ENCODE measurements at regions not wholly inside any gene's neighbourhood (a gene's known extent, or its start where the extent isn't known, plus 50 kb on each side); places are given as distances from the start of the nearest gene placed in this dataset.

GRCh38 chr4:138707746-138708677 lies 307.6 kb upstream of the NOCT start:
- no peak overlapping the region for H3K27ac ChIP-seq
- CTCF ChIA-PET: no interaction called here
- POLR2A ChIA-PET (ENCODE audit: low non-redundant PET): no interaction called here
- TF ChIP-seq, protein P1, sequence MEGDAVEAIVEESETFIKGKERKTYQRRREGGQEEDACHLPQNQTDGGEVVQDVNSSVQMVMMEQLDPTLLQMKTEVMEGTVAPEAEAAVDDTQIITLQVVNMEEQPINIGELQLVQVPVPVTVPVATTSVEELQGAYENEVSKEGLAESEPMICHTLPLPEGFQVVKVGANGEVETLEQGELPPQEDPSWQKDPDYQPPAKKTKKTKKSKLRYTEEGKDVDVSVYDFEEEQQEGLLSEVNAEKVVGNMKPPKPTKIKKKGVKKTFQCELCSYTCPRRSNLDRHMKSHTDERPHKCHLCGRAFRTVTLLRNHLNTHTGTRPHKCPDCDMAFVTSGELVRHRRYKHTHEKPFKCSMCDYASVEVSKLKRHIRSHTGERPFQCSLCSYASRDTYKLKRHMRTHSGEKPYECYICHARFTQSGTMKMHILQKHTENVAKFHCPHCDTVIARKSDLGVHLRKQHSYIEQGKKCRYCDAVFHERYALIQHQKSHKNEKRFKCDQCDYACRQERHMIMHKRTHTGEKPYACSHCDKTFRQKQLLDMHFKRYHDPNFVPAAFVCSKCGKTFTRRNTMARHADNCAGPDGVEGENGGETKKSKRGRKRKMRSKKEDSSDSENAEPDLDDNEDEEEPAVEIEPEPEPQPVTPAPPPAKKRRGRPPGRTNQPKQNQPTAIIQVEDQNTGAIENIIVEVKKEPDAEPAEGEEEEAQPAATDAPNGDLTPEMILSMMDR (conservative IDR thresholded peaks at IDR 0.05; ENCODE audit: low read depth): no peak
- no peak for DNase-seq (ENCODE audit: low spot score)

DNA sequence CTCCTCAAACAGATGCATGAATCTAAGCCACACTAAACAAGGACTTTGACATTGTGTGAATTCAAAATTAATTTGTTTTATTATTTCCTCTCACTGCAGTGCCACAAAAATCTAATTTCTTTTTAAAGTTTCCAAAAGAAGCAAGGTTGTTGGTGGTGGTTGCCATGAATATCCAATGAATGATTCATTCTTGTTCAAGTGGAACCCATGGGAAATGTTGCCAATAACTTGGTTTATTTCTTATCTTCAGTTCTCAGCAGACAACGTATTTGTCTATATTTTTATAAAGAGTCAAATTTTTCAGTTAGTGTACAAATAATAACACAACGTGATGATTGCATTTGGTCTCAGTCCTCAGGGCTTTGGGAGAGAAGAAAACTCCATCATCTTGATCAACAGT lies 309.4 kb upstream of the NOCT start:
- POLR2A ChIA-PET (ENCODE audit: low non-redundant PET): no interaction called here

DNA sequence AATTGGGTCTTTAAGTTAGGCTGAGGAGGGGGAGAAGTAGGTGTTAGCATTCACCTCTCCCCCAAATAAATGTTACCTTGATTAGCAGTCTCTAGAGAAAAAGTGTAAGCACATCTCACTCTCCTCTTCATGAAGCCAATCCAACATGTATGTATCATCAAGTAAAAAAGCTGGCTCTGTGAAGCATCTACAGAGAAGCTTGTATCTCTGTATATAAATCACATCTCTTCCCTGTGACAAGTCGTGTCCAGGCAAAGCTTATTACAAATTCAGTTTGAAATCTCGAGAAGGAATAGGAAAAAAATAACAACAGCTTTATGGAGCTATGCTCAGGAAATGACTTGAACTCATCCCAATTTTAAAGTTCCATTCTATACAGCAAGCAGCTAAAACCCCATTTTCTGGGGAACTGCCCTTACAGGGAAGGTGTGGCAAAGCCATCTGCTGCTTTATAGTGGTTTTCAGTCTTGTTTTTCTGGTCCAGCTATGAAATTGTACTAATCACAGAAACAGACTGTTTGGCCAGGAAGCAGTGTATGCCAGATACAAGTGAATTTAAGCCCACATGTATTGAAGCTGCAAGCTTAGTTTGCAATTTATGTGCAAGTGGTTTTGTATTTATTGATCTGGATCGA lies 313.3 kb upstream of the NOCT start:
- H3K27ac ChIP-seq: no peak overlapping the region
- CTCF ChIA-PET: no interaction called here
- TF ChIP-seq, protein P1 (conservative IDR thresholded peaks at IDR 0.05; ENCODE audit: low read depth): no peak
- POLR2A ChIA-PET (ENCODE audit: low non-redundant PET): interaction anchor here (0.5 kb wide), 1 partner anchor 17 kb away, joined by 4 read pairs; no protein-coding TSS in a partner anchor
- DNase-seq (ENCODE audit: low spot score): no peak

More for the DNA sequence above, 309.4 kb upstream of the NOCT start:
- DNase-seq (ENCODE audit: low spot score): no peak
- H3K27ac ChIP-seq: no peak overlapping the region
- TF ChIP-seq, protein P1 (conservative IDR thresholded peaks at IDR 0.05; ENCODE audit: low read depth): no peak
- CTCF ChIA-PET: no interaction called here

GRCh38 chr4:138698641-138699040 lies 316.9 kb upstream of the NOCT start:
- CTCF ChIA-PET: no interaction called here
- POLR2A ChIA-PET (ENCODE audit: low non-redundant PET): no interaction called here
- TF ChIP-seq, protein P1 (conservative IDR thresholded peaks at IDR 0.05; ENCODE audit: low read depth): no peak
- H3K27ac ChIP-seq: no peak overlapping the region
- DNase-seq (ENCODE audit: low spot score): no peak

DNA sequence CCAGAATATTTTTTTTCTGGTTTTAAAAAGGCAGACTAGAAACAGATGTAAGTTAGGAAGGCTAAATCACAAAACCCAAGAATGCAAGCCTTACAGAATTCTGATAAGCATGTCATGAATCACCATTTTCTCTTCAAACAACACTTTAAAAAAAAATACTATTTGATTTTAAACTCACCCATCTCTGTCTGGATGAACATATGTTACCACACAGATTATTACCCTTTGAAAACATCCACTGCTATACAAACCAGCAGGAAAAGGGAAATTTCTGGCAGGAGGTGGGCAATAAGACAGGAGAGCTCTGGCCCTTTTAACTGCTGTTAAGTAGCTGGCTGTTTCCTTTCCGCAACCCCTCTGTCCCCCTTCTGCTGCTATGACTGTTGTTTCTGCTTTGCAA lies 317.7 kb upstream of the NOCT start:
- ChIA-PET CTCF (no interaction called here), POLR2A (ENCODE audit: low non-redundant PET) (no interaction called here)
- no peak for DNase-seq (ENCODE audit: low spot score)
- H3K27ac ChIP-seq: no peak overlapping the region
- TF ChIP-seq, protein P1 (conservative IDR thresholded peaks at IDR 0.05; ENCODE audit: low read depth): no peak

GRCh38 chr4:138696771-138697170 lies 318.8 kb upstream of the NOCT start:
- no peak overlapping the region for H3K27ac ChIP-seq
- CTCF ChIA-PET: no interaction called here
- POLR2A ChIA-PET (ENCODE audit: low non-redundant PET): no interaction called here
- no peak for DNase-seq (ENCODE audit: low spot score)
- TF ChIP-seq, protein P1 (conservative IDR thresholded peaks at IDR 0.05; ENCODE audit: low read depth): no peak
